GM10248 (cell line): ENCODE measurements at regions not wholly inside any gene's neighbourhood (a gene's known extent, or its start where the extent isn't known, plus 50 kb on each side); places are given as distances from the start of the nearest gene placed in this dataset.

Experiments
- CTCF ChIA-PET: fragments of 300-600 bp; sonication (Branson Sonifier 250); formaldehyde crosslinking; extraction: SDS; loops from one replicate; lab custom pipeline; 2021; ENCODE audit warnings: antibody characterized with exemption; lab: Yijun Ruan, JAX
- POLR2A ChIA-PET: fragments of 350-650 bp; sonication (Branson Sonifier 250); formaldehyde crosslinking; extraction: SDS; loops from one replicate; lab custom pipeline; 2020; ENCODE audit warnings: antibody characterized with exemption; lab: Yijun Ruan, JAX
- DNase-seq: peaks from one replicate; pipeline ENCODE4 v3.0.0; 2012; ENCODE audit errors: extremely low spot score
- CTCF ChIP-seq: IDR thresholded peaks from 2 replicates; pipeline ENCODE4 v1.5.1; 2012; ENCODE audit warnings: mild to moderate bottlenecking, low read depth; ENCODE audit errors: extremely low read depth, missing control alignments, control extremely low read depth

- ChIA-PET CTCF (no interaction called here), POLR2A (no interaction called here)
- TF ChIP-seq CTCF, result no peak
- no peak for DNase-seq
Observed at GRCh38 chr4:104188301-104188700, 306.4 kb downstream of the CXXC4 start.

- ChIA-PET CTCF (interaction anchor here (0.8 kb wide), 1 partner anchor 32 kb away, joined by 3 read pairs; no protein-coding TSS in a partner anchor), POLR2A (no interaction called here)
- DNase-seq, result no peak
- no peak for TF ChIP-seq CTCF
Observed at GRCh38 chr4:104169437-104169836, 325.3 kb downstream of the CXXC4 start.

- ChIA-PET CTCF (no interaction called here), POLR2A (no interaction called here)
- TF ChIP-seq CTCF, result no peak
Observed at GRCh38 chr4:104166749-104167148, 327.9 kb downstream of the CXXC4 start.

GRCh38 chr4:104163820-104164219 lies 330.9 kb downstream of the CXXC4 start:
- DNase-seq, result no peak
- TF ChIP-seq CTCF, result no peak
- ChIA-PET POLR2A (no interaction called here), CTCF (interaction anchor here (0.9 to 1.8 kb wide), 4 partner anchors 12 to 22 kb away, joined by 3 to 8 read pairs (median 3); no protein-coding TSS in a partner anchor)

More at GRCh38 chr4:104166749-104167148, 327.9 kb downstream of the CXXC4 start:
- DNase-seq, result no peak

- no peak for DNase-seq
- ChIA-PET POLR2A (no interaction called here), CTCF (no interaction called here)
Observed at GRCh38 chr4:104146048-104146447, 348.6 kb downstream of the CXXC4 start.

GRCh38 chr4:104138116-104138515 lies 356.6 kb downstream of the CXXC4 start:
- TF ChIP-seq CTCF, result no peak
- ChIA-PET POLR2A (no interaction called here), CTCF (no interaction called here)
- DNase-seq, result no peak

More at GRCh38 chr4:104146048-104146447, 348.6 kb downstream of the CXXC4 start:
- no peak for TF ChIP-seq CTCF
